Breast epithelium (tissue), 3 donors: ENCODE measurements at regions not wholly inside any gene's neighbourhood (a gene's known extent, or its start where the extent isn't known, plus 50 kb on each side); places are given as distances from the start of the nearest gene placed in this dataset.

ENCODE experiments used
- POLR2AphosphoS5 ChIP-seq, 3 donors: sonication (generic); formaldehyde crosslinking; IDR thresholded peaks; one replicate each; pipeline ENCODE4 v1.6.1; 2017; ENCODE audit warnings: antibody characterized with exemption in 3 of 3
- TF ChIP-seq, protein P1 (sequence below), 3 donors: fragments of 450-650 bp; IDR thresholded peaks; one replicate each; pipeline ENCODE4 v1.5.1; 2016 to 2017; ENCODE audit warnings: antibody characterized with exemption in 3 of 3, mild to moderate bottlenecking in 3 of 3, moderate library complexity in 3 of 3

GRCh38 chr2:16067444-16067843 is 127.1 kb downstream of the MYCN start:
- TF ChIP-seq, protein P1, sequence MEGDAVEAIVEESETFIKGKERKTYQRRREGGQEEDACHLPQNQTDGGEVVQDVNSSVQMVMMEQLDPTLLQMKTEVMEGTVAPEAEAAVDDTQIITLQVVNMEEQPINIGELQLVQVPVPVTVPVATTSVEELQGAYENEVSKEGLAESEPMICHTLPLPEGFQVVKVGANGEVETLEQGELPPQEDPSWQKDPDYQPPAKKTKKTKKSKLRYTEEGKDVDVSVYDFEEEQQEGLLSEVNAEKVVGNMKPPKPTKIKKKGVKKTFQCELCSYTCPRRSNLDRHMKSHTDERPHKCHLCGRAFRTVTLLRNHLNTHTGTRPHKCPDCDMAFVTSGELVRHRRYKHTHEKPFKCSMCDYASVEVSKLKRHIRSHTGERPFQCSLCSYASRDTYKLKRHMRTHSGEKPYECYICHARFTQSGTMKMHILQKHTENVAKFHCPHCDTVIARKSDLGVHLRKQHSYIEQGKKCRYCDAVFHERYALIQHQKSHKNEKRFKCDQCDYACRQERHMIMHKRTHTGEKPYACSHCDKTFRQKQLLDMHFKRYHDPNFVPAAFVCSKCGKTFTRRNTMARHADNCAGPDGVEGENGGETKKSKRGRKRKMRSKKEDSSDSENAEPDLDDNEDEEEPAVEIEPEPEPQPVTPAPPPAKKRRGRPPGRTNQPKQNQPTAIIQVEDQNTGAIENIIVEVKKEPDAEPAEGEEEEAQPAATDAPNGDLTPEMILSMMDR (IDR thresholded peaks at IDR 0.05), result no peak
- no peak for TF ChIP-seq POLR2AphosphoS5 (IDR thresholded peaks at IDR 0.05)
